GM12878 (cell line): ENCODE measurements at regions not wholly inside any gene's neighbourhood (a gene's known extent, or its start where the extent isn't known, plus 50 kb on each side); places are given as distances from the start of the nearest gene placed in this dataset.

ENCODE experiments used
- BHLHE40 ChIP-seq, 2 experiments: fragments of 450-650 bp in 1 of 2; IDR thresholded peaks; 2 replicates each; pipeline ENCODE4 v1.6.1; 2011 to 2017; ENCODE audit warnings: low read depth in 2 of 2, borderline replicate concordance in 1 of 2, improper control_type of control experiment in 1 of 2, low read length in 1 of 2, mild to moderate bottlenecking in 1 of 2
- CREM ChIP-seq: IDR thresholded peaks from 2 replicates; pipeline ENCODE4 v1.6.1; 2014; ENCODE audit warnings: antibody characterized with exemption, low read depth
- EED ChIP-seq: sonication (generic); IDR thresholded peaks from 2 replicates; pipeline ENCODE4 v1.6.1; 2016; ENCODE audit warnings: antibody characterized with exemption, low read depth
- EZH2 ChIP-seq: IDR thresholded peaks from 2 replicates; pipeline ENCODE4 v1.6.1; 2012; ENCODE audit warnings: low read depth, mild to moderate bottlenecking, control low read depth, inconsistent platforms, low read length, borderline replicate concordance; ENCODE audit not compliant: control insufficient read depth
- HDAC6 ChIP-seq: fragments of 200-600 bp; sonication (generic); IDR thresholded peaks from one replicate; pipeline ENCODE4 v1.8.0; 2017; ENCODE audit warnings: antibody characterized with exemption; ENCODE audit not compliant: unreplicated experiment
- NFYB ChIP-seq: IDR thresholded peaks from 2 replicates; pipeline ENCODE4 v1.6.1; 2011; ENCODE audit warnings: low read depth, mild to moderate bottlenecking, low read length, improper control_type of control experiment, moderate library complexity; ENCODE audit not compliant: insufficient read depth
- NRF1 ChIP-seq: conservative IDR thresholded peaks from 2 replicates; pipeline ENCODE4 v1.6.1; 2011; ENCODE audit warnings: mild to moderate bottlenecking, low read depth, low read length, improper control_type of control experiment
- POLR2A ChIP-seq: IDR thresholded peaks from 2 replicates; pipeline ENCODE4 v1.6.1; 2011; ENCODE audit warnings: low read depth, mild to moderate bottlenecking, low read length
- SIN3A ChIP-seq: IDR thresholded peaks from 2 replicates; pipeline ENCODE4 v1.6.1; 2012; ENCODE audit warnings: low read depth, low read length, improper control_type of control experiment
- SMC3 ChIP-seq: IDR thresholded peaks from 2 replicates; pipeline ENCODE4 v1.6.1; 2011; ENCODE audit warnings: low read length, improper control_type of control experiment, borderline replicate concordance
- SP1 ChIP-seq: IDR thresholded peaks from one replicate; pipeline ENCODE4 v1.6.1; 2011; ENCODE audit warnings: low read depth, low read length
- TF ChIP-seq, protein P1 (sequence below): fragments of 450-650 bp; IDR thresholded peaks from 2 replicates; pipeline ENCODE4 v1.6.1; 2017; ENCODE audit warnings: mild to moderate bottlenecking, moderate library complexity
- TF ChIP-seq, protein P2 (sequence below): fragments of 450-650 bp; IDR thresholded peaks from 2 replicates; pipeline ENCODE4 v1.6.1; 2017; ENCODE audit warnings: mild to moderate bottlenecking, low read depth, inconsistent platforms; ENCODE audit not compliant: poor library complexity, severe bottlenecking
- TF ChIP-seq, protein P3 (sequence below), 3 experiments: IDR thresholded peaks in 2 of 3; conservative IDR thresholded peaks in 1 of 3; 2 replicates each; pipeline ENCODE4 v1.5.1; 2011; ENCODE audit warnings: low read depth in 3 of 3, low read length in 3 of 3, mild to moderate bottlenecking in 3 of 3, control low read depth in 2 of 3, moderate library complexity in 2 of 3, inconsistent platforms in 1 of 3, mixed read lengths in 1 of 3; ENCODE audit not compliant: control insufficient read depth in 2 of 3, insufficient read depth in 1 of 3; ENCODE audit errors: extremely low read depth in 1 of 3

DNA sequence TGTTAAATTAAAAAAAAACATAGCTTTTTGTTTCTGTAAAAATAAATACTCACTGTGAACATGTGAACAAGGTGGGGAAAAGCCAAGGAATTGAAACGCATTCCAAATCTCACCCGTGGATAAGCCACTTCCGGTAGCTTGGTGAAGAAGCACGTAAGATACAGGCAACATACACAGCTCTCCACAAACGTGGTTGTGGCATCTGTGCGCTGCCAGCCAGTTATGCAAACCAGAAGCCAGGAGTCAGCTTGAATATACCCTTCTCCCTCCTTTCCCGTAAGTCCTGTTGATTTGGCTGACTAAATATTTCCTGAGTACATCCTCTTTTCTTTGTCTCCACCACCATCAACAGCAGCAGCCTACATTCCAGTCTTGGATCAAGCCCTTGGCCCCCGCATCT is 486.2 kb downstream of the VRK1 start:
- TF ChIP-seq, protein P1, sequence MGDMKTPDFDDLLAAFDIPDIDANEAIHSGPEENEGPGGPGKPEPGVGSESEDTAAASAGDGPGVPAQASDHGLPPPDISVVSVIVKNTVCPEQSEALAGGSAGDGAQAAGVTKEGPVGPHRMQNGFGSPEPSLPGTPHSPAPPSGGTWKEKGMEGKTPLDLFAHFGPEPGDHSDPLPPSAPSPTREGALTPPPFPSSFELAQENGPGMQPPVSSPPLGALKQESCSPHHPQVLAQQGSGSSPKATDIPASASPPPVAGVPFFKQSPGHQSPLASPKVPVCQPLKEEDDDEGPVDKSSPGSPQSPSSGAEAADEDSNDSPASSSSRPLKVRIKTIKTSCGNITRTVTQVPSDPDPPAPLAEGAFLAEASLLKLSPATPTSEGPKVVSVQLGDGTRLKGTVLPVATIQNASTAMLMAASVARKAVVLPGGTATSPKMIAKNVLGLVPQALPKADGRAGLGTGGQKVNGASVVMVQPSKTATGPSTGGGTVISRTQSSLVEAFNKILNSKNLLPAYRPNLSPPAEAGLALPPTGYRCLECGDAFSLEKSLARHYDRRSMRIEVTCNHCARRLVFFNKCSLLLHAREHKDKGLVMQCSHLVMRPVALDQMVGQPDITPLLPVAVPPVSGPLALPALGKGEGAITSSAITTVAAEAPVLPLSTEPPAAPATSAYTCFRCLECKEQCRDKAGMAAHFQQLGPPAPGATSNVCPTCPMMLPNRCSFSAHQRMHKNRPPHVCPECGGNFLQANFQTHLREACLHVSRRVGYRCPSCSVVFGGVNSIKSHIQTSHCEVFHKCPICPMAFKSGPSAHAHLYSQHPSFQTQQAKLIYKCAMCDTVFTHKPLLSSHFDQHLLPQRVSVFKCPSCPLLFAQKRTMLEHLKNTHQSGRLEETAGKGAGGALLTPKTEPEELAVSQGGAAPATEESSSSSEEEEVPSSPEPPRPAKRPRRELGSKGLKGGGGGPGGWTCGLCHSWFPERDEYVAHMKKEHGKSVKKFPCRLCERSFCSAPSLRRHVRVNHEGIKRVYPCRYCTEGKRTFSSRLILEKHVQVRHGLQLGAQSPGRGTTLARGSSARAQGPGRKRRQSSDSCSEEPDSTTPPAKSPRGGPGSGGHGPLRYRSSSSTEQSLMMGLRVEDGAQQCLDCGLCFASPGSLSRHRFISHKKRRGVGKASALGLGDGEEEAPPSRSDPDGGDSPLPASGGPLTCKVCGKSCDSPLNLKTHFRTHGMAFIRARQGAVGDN, result no peak
- no peak for TF ChIP-seq POLR2A
- TF ChIP-seq NFYB, result no peak
- TF ChIP-seq EZH2, result no peak
- TF ChIP-seq, protein P2, sequence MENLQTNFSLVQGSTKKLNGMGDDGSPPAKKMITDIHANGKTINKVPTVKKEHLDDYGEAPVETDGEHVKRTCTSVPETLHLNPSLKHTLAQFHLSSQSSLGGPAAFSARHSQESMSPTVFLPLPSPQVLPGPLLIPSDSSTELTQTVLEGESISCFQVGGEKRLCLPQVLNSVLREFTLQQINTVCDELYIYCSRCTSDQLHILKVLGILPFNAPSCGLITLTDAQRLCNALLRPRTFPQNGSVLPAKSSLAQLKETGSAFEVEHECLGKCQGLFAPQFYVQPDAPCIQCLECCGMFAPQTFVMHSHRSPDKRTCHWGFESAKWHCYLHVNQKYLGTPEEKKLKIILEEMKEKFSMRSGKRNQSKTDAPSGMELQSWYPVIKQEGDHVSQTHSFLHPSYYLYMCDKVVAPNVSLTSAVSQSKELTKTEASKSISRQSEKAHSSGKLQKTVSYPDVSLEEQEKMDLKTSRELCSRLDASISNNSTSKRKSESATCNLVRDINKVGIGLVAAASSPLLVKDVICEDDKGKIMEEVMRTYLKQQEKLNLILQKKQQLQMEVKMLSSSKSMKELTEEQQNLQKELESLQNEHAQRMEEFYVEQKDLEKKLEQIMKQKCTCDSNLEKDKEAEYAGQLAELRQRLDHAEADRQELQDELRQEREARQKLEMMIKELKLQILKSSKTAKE, result no peak
- TF ChIP-seq BHLHE40 (IDR thresholded peaks at IDR 0.05; ENCODE audit: borderline replicate concordance in 1 of 2, low read depth in 2 of 2, low read length in 1 of 2), result no peak
- no peak for TF ChIP-seq EED
- TF ChIP-seq HDAC6, result no peak
- TF ChIP-seq NRF1, result no peak
- TF ChIP-seq SMC3, result no peak
- no peak for TF ChIP-seq SIN3A
- TF ChIP-seq, protein P3, sequence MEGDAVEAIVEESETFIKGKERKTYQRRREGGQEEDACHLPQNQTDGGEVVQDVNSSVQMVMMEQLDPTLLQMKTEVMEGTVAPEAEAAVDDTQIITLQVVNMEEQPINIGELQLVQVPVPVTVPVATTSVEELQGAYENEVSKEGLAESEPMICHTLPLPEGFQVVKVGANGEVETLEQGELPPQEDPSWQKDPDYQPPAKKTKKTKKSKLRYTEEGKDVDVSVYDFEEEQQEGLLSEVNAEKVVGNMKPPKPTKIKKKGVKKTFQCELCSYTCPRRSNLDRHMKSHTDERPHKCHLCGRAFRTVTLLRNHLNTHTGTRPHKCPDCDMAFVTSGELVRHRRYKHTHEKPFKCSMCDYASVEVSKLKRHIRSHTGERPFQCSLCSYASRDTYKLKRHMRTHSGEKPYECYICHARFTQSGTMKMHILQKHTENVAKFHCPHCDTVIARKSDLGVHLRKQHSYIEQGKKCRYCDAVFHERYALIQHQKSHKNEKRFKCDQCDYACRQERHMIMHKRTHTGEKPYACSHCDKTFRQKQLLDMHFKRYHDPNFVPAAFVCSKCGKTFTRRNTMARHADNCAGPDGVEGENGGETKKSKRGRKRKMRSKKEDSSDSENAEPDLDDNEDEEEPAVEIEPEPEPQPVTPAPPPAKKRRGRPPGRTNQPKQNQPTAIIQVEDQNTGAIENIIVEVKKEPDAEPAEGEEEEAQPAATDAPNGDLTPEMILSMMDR (IDR thresholded peaks at IDR 0.05 in 2 of 3, conservative IDR thresholded peaks at IDR 0.05 in 1 of 3; ENCODE audit: control insufficient read depth in 2 of 3, extremely low read depth in 1 of 3, insufficient read depth in 1 of 3, low read depth in 3 of 3, low read length in 3 of 3), result no peak
- no peak for TF ChIP-seq SP1
- no peak for TF ChIP-seq CREM
